Uterus (tissue), 2 donors: ENCODE measurements at regions not wholly inside any gene's neighbourhood (a gene's known extent, or its start where the extent isn't known, plus 50 kb on each side); places are given as distances from the start of the nearest gene placed in this dataset.

Experiments used
- POLR2A ChIP-seq, 2 donors: fragments of 450-650 bp; IDR thresholded peaks; one replicate each; pipeline ENCODE4 v1.6.1; 2016; ENCODE audit warnings: antibody characterized with exemption in 2 of 2, mild to moderate bottlenecking in 1 of 2, moderate library complexity in 1 of 2
- TF ChIP-seq, protein P1 (sequence below), 4 experiments: fragments of 200-600 bp in 2 of 4; fragments of 450-650 bp in 2 of 4; sonication (generic) in 2 of 4; IDR thresholded peaks; one replicate each; pipeline ENCODE4 v1.5.1; 2016 to 2019; ENCODE audit warnings: antibody characterized with exemption in 4 of 4, mild to moderate bottlenecking in 2 of 4, moderate library complexity in 1 of 4

DNA sequence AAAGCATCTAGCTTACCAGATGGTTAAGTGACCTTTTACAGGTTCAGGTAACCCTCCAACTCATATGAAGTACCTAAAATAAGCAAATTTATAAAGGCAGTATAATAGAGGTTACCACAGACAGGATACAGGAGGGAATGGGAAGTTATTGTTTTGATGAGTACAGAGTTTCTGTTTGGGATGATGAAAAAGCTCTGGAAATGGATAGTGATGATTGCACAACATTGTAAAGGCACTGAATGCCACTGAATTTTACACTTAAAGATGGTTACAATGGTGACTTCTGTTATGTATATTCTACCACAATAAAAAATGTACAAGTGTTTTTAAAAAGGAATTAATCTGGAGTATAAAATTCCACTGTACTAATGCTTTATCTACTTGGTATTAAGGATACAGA lies 75.0 kb upstream of the NIPBL start:
- TF ChIP-seq, protein P1, sequence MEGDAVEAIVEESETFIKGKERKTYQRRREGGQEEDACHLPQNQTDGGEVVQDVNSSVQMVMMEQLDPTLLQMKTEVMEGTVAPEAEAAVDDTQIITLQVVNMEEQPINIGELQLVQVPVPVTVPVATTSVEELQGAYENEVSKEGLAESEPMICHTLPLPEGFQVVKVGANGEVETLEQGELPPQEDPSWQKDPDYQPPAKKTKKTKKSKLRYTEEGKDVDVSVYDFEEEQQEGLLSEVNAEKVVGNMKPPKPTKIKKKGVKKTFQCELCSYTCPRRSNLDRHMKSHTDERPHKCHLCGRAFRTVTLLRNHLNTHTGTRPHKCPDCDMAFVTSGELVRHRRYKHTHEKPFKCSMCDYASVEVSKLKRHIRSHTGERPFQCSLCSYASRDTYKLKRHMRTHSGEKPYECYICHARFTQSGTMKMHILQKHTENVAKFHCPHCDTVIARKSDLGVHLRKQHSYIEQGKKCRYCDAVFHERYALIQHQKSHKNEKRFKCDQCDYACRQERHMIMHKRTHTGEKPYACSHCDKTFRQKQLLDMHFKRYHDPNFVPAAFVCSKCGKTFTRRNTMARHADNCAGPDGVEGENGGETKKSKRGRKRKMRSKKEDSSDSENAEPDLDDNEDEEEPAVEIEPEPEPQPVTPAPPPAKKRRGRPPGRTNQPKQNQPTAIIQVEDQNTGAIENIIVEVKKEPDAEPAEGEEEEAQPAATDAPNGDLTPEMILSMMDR (IDR thresholded peaks at IDR 0.05), result no peak
- TF ChIP-seq POLR2A (IDR thresholded peaks at IDR 0.05), result no peak
